H1 (cell line): ENCODE measurements at regions not wholly inside any gene's neighbourhood (a gene's known extent, or its start where the extent isn't known, plus 50 kb on each side); places are given as distances from the start of the nearest gene placed in this dataset.

ENCODE experiments used
- CTCF ChIA-PET: fragments of 300-600 bp; sonication (Branson Sonifier 250); formaldehyde crosslinking; loops from one replicate; lab custom pipeline; 2021; ENCODE audit not compliant: partially characterized antibody; lab: Charles Lee
- POLR2A ChIA-PET: fragments of 300-600 bp; sonication (Branson Sonifier 250); formaldehyde crosslinking; loops from one replicate; lab custom pipeline; 2021; ENCODE audit warnings: inconsistent platforms; ENCODE audit not compliant: partially characterized antibody; lab: Charles Lee
- DNase-seq, 2 experiments: peaks; one replicate each; pipeline versions ENCODE4 v3.0.0 to v3.0.0-alpha.2; 2010 to 2022; ENCODE audit warnings: low spot score in 2 of 2, low read depth in 1 of 2, mixed read lengths in 1 of 2
- FAIRE-seq: peaks from 2 replicates; lab custom pipeline; 2011; peaks lifted over from hg19 to GRCh38; lab: Jason Lieb, UNC
- H2AFZ ChIP-seq: 2 replicates; pipeline ENCODE4 v1.8.1; 2012; ENCODE audit warnings: low read length, inconsistent platforms
- H2AK5ac ChIP-seq: 2 replicates; pipeline ENCODE4 v1.6.1; 2013; ENCODE audit warnings: low read depth, low read length
- H2BK120ac ChIP-seq: replicated peaks from 2 replicates; pipeline ENCODE3; 2013; ENCODE audit warnings: low read depth, low read length, inconsistent platforms
- H2BK12ac ChIP-seq: 2 replicates; pipeline ENCODE4 v1.6.1; 2013; ENCODE audit warnings: low read depth, low read length
- H2BK15ac ChIP-seq: 2 replicates; pipeline ENCODE4 v1.6.1; 2013; ENCODE audit warnings: low read length
- H2BK20ac ChIP-seq: 2 replicates; pipeline ENCODE4 v1.6.1; 2013; ENCODE audit warnings: low read length
- H2BK5ac ChIP-seq: 2 replicates; pipeline ENCODE4 v1.6.1; 2013; ENCODE audit warnings: low read depth, low read length
- H3K14ac ChIP-seq: 2 replicates; pipeline ENCODE4 v1.6.1; 2013; ENCODE audit warnings: inconsistent platforms; ENCODE audit not compliant: insufficient read length
- H3K18ac ChIP-seq: 2 replicates; pipeline ENCODE4 v1.6.1; 2013; ENCODE audit warnings: low read length; ENCODE audit errors: extremely low read depth
- H3K23ac ChIP-seq: 2 replicates; pipeline ENCODE4 v1.6.1; 2013; ENCODE audit warnings: inconsistent platforms; ENCODE audit not compliant: insufficient read length
- H3K23me2 ChIP-seq: 2 replicates; pipeline ENCODE4 v1.6.1; 2013; ENCODE audit warnings: low read depth, low read length
- H3K27ac ChIP-seq: 2 replicates; pipeline ENCODE4 v1.6.1; 2011; ENCODE audit warnings: low read depth, low read length, inconsistent platforms
- H3K27me3 ChIP-seq, 4 experiments: replicated peaks in 1 of 4; 1 replicate in 1 of 4; 2 replicates in 3 of 4; pipeline versions ENCODE4 v1.6.1 to v1.8.1; 2011 to 2013; ENCODE audit warnings: low read length in 3 of 4, mild to moderate bottlenecking in 3 of 4, inconsistent platforms in 2 of 4, mixed read lengths in 2 of 4, moderate library complexity in 1 of 4; ENCODE audit not compliant: control insufficient read depth in 3 of 4, insufficient read depth in 3 of 4; ENCODE audit errors: extremely low read depth in 1 of 4
- H3K36me3 ChIP-seq, 4 experiments: 2 replicates each; pipeline versions ENCODE4 v1.6.1 to v1.8.1; 2011 to 2013; ENCODE audit warnings: mild to moderate bottlenecking in 4 of 4, low read length in 3 of 4, moderate library complexity in 2 of 4, control low read depth in 1 of 4, inconsistent platforms in 1 of 4; ENCODE audit not compliant: insufficient read depth in 4 of 4, control insufficient read depth in 2 of 4
- H3K4ac ChIP-seq: replicated peaks from 2 replicates; pipeline ENCODE3; 2013; ENCODE audit warnings: low read length, low read depth, mixed read lengths, inconsistent platforms; ENCODE audit not compliant: insufficient read length
- H3K4me1 ChIP-seq, 4 experiments: replicated peaks in 1 of 4; 1 replicate in 1 of 4; 2 replicates in 3 of 4; pipeline versions ENCODE4 v1.6.1 to v1.8.1; 2011 to 2013; ENCODE audit warnings: low read length in 3 of 4, inconsistent platforms in 2 of 4, mixed read lengths in 1 of 4; ENCODE audit not compliant: insufficient read depth in 4 of 4, control insufficient read depth in 3 of 4
- H3K4me2 ChIP-seq, 2 experiments: 2 replicates each; pipeline versions ENCODE4 v1.6.1 to v1.8.1; 2011 to 2013; ENCODE audit warnings: low read depth in 2 of 2, low read length in 2 of 2, control low read depth in 1 of 2, inconsistent platforms in 1 of 2, mild to moderate bottlenecking in 1 of 2; ENCODE audit not compliant: insufficient read depth in 1 of 2
- H3K4me3 ChIP-seq, 4 experiments: fragments of 200-600, 300-600 bp in 1 of 4; sonication (generic), shearing (Covaris generic), sonication (Bioruptor Twin) in 1 of 4; 2 replicates each; pipeline versions ENCODE4 v1.5.1 to v1.8.1; 2011 to 2016; ENCODE audit warnings: low read length in 4 of 4, low read depth in 3 of 4, control low read depth in 2 of 4, inconsistent platforms in 2 of 4, mild to moderate bottlenecking in 2 of 4, mixed read lengths in 1 of 4, moderate library complexity in 1 of 4; ENCODE audit not compliant: insufficient read depth in 2 of 4; ENCODE audit errors: extremely low read depth in 1 of 4
- H3K56ac ChIP-seq: replicated peaks from 2 replicates; pipeline ENCODE3; 2013; ENCODE audit warnings: low read depth, mild to moderate bottlenecking, mixed read lengths, low read length, inconsistent platforms; ENCODE audit not compliant: insufficient read length
- H3K79me1 ChIP-seq: 2 replicates; pipeline ENCODE4 v1.6.1; 2013; ENCODE audit warnings: low read depth, low read length, control low read depth
- H3K79me2 ChIP-seq, 2 experiments: 2 replicates each; pipeline versions ENCODE4 v1.6.1 to v1.8.1; 2012 to 2013; ENCODE audit warnings: low read length in 2 of 2, mild to moderate bottlenecking in 2 of 2, inconsistent platforms in 1 of 2; ENCODE audit not compliant: insufficient read depth in 2 of 2, control insufficient read depth in 1 of 2
- H3K9ac ChIP-seq, 4 experiments: replicated peaks in 1 of 4; 1 replicate in 1 of 4; 2 replicates in 3 of 4; pipeline versions ENCODE4 v1.6.1 to v1.8.1; 2011 to 2013; ENCODE audit warnings: low read depth in 3 of 4, low read length in 3 of 4, control low read depth in 2 of 4, mild to moderate bottlenecking in 2 of 4, moderate library complexity in 2 of 4, inconsistent platforms in 1 of 4; ENCODE audit errors: extremely low read depth in 1 of 4
- H3K9me3 ChIP-seq, 2 experiments: 2 replicates each; pipeline versions ENCODE4 v1.6.1 to v1.8.1; 2012 to 2013; ENCODE audit warnings: mild to moderate bottlenecking in 2 of 2, moderate library complexity in 2 of 2, control low read depth in 1 of 2, inconsistent platforms in 1 of 2, low read depth in 1 of 2, low read length in 1 of 2, mixed read lengths in 1 of 2; ENCODE audit not compliant: insufficient read depth in 2 of 2
- H4K20me1 ChIP-seq, 2 experiments: replicated peaks in 1 of 2; 2 replicates each; pipeline versions ENCODE3 to v1.8.1; 2011 to 2013; ENCODE audit warnings: inconsistent platforms in 2 of 2, low read length in 2 of 2, mild to moderate bottlenecking in 1 of 2; ENCODE audit not compliant: insufficient read depth in 2 of 2, control insufficient read depth in 1 of 2
- H4K5ac ChIP-seq: 2 replicates; pipeline ENCODE4 v1.6.1; 2013; ENCODE audit warnings: low read length, low read depth, mixed read lengths, inconsistent platforms; ENCODE audit not compliant: insufficient read length
- H4K8ac ChIP-seq: 2 replicates; pipeline ENCODE4 v1.8.0; 2013; ENCODE audit warnings: mild to moderate bottlenecking, moderate library complexity, low read length, inconsistent platforms; ENCODE audit not compliant: insufficient read depth; ENCODE audit errors: extremely low read depth
- H4K91ac ChIP-seq: replicated peaks from 2 replicates; pipeline ENCODE3; 2013; ENCODE audit warnings: low read length, mixed read lengths, inconsistent platforms; ENCODE audit not compliant: insufficient read length
- CTBP2 ChIP-seq: IDR thresholded peaks from 2 replicates; pipeline ENCODE4 v1.7.0; 2011; ENCODE audit warnings: borderline replicate concordance, mild to moderate bottlenecking, moderate library complexity, mixed read lengths, low read length; ENCODE audit not compliant: insufficient read depth, insufficient read length
- EGR1 ChIP-seq: IDR thresholded peaks from 2 replicates; pipeline ENCODE4 v1.6.1; 2011; ENCODE audit warnings: low read depth, low read length, borderline replicate concordance
- HDAC6 ChIP-seq: IDR thresholded peaks from one replicate; pipeline ENCODE4 v1.7.1; 2012; ENCODE audit warnings: low read depth, mild to moderate bottlenecking, inconsistent platforms, low read length, moderate library complexity
- NRF1 ChIP-seq: IDR thresholded peaks from 2 replicates; pipeline ENCODE4 v1.6.1; 2011; ENCODE audit warnings: mild to moderate bottlenecking, low read depth, low read length, improper control_type of control experiment
- PHF8 ChIP-seq: fragments of 200-600 bp; sonication (generic); conservative IDR thresholded peaks from 2 replicates; pipeline ENCODE4 v1.7.1; 2012; ENCODE audit warnings: low read depth, mild to moderate bottlenecking, inconsistent platforms, low read length, moderate library complexity
- POLR2A ChIP-seq, 2 experiments: IDR thresholded peaks; 1 replicate in 1 of 2; 2 replicates in 1 of 2; pipeline ENCODE4 v1.6.1; 2011; ENCODE audit warnings: low read depth in 2 of 2, low read length in 2 of 2, mild to moderate bottlenecking in 2 of 2; ENCODE audit errors: control extremely low read depth in 1 of 2
- RFX5 ChIP-seq: IDR thresholded peaks from 2 replicates; pipeline ENCODE4 v1.6.1; 2011; ENCODE audit warnings: low read depth, low read length, improper control_type of control experiment, borderline replicate concordance
- RXRA ChIP-seq: IDR thresholded peaks from 2 replicates; pipeline ENCODE4 v1.6.1; 2011; ENCODE audit warnings: low read depth, mild to moderate bottlenecking, low read length, moderate library complexity; ENCODE audit not compliant: insufficient read depth
- SAP30 ChIP-seq: fragments of 300-600 bp; sonication (generic); IDR thresholded peaks from 2 replicates; pipeline ENCODE4 v1.7.1; 2012; ENCODE audit warnings: low read length, moderate library complexity, mild to moderate bottlenecking, inconsistent platforms; ENCODE audit not compliant: insufficient read depth, insufficient replicate concordance
- SP4 ChIP-seq: IDR thresholded peaks from 2 replicates; pipeline ENCODE4 v1.6.1; 2012; ENCODE audit warnings: low read length, inconsistent platforms
- SRF ChIP-seq: IDR thresholded peaks from 2 replicates; pipeline ENCODE4 v1.6.1; 2011; ENCODE audit warnings: mild to moderate bottlenecking, low read depth, low read length, moderate library complexity
- TEAD4 ChIP-seq: IDR thresholded peaks from 2 replicates; pipeline ENCODE4 v1.6.1; 2012; ENCODE audit warnings: low read depth, low read length, inconsistent platforms, mixed read lengths
- YY1 ChIP-seq: IDR thresholded peaks from 2 replicates; pipeline ENCODE4 v1.6.1; 2011; ENCODE audit warnings: low read depth, mild to moderate bottlenecking, low read length
- TF ChIP-seq, protein P1 (sequence below): IDR thresholded peaks from 2 replicates; pipeline ENCODE4 v1.6.1; 2012; ENCODE audit warnings: inconsistent platforms
- TF ChIP-seq, protein P2 (sequence below): IDR thresholded peaks from 2 replicates; pipeline ENCODE4 v1.6.1; 2011; ENCODE audit warnings: low read depth, mild to moderate bottlenecking, low read length; ENCODE audit not compliant: insufficient read depth

DNA sequence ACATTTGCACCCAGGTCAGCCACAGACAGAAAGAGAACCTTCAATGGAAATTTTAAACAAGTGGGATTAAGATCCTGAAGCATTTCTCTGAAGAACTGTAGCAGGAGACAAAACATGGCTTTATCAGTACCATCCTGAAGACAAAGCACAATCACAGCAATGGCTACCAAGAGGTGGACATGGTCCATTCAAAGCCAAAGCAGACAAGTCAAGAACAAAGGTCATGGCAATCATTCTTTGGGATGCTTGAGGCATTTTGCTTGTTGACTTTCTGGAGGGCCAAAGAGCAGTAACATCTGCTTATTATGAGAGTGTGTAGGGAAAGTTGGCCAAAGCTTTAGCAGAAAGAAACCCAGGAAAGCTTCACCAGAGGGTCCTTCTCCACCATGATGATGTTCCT is 248.2 kb downstream of the TOX3 start:
- Histone ChIP-seq H2BK120ac (no peak overlapping the region), H3K4ac (no peak overlapping the region), H2BK5ac (no peak overlapping the region), H3K56ac (no peak overlapping the region), H3K79me2 (no peaks in the 10 kb centered on the region), H3K79me1 (no peaks in the 10 kb centered on the region), H4K20me1 (no peaks in the 10 kb centered on the region), H3K9ac (no peak overlapping the region), H4K91ac (no peak overlapping the region), H3K23ac (no peak overlapping the region), H3K18ac (no peak overlapping the region), H3K4me2 (no peak overlapping the region), H2BK20ac (no peak overlapping the region), H4K8ac (no peak overlapping the region), H3K27ac (no peak overlapping the region), H3K9me3 (peaks cover 0 to 4% of the 10 kb centered on the region in 2 experiments; a peak in 1 of 4 replicates), H3K23me2 (no peaks in the 10 kb centered on the region), H3K4me3 (no peak overlapping the region), H2AFZ (no peak overlapping the region), H3K36me3 (no peaks in the 10 kb centered on the region), H3K4me1 (no peaks in the 10 kb centered on the region), H2BK12ac (no peak overlapping the region), H2BK15ac (no peak overlapping the region), H4K5ac (no peak overlapping the region), H3K27me3 (peaks cover 0 to 3% (median 0%) of the 10 kb centered on the region in 4 experiments; a peak in 1 of 7 replicates), H3K14ac (no peak overlapping the region), H2AK5ac (no peak overlapping the region)
- DNase-seq (no peak), FAIRE-seq (no peak)
- POLR2A ChIA-PET = no interaction called here
- CTCF ChIA-PET = no interaction called here
- TF ChIP-seq SRF (no peak), RXRA (no peak), EGR1 (no peak), POLR2A (IDR thresholded peaks at IDR 0.05; ENCODE audit: control extremely low read depth in 1 of 2, low read depth in 2 of 2, low read length in 2 of 2) (no peak), NRF1 (no peak), CTBP2 (no peak), YY1 (no peak), RFX5 (no peak), SP4 (no peak), TEAD4 (no peak), PHF8 (no peak), SAP30 (no peak), HDAC6 (no peak)
- TF ChIP-seq, protein P1, sequence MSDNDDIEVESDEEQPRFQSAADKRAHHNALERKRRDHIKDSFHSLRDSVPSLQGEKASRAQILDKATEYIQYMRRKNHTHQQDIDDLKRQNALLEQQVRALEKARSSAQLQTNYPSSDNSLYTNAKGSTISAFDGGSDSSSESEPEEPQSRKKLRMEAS = no peak
- TF ChIP-seq, protein P2, sequence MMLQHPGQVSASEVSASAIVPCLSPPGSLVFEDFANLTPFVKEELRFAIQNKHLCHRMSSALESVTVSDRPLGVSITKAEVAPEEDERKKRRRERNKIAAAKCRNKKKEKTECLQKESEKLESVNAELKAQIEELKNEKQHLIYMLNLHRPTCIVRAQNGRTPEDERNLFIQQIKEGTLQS = no peak
